Urothelium cell line (cell line): ENCODE measurements at regions not wholly inside any gene's neighbourhood (a gene's known extent, or its start where the extent isn't known, plus 50 kb on each side); places are given as distances from the start of the nearest gene placed in this dataset.
"Not testable (repeated sequence)": the region's sequence is repeated elsewhere in the genome, so short reads cannot be mapped to it uniquely, and the experiment has no call there.

Source experiments
- DNase-seq: peaks from one replicate; pipeline ENCODE4 v3.0.0; 2011; ENCODE audit warnings: low spot score, mixed read lengths
- FAIRE-seq: peaks from 2 replicates; lab custom pipeline; 2011; peaks lifted over from hg19 to GRCh38; lab: Jason Lieb, UNC

- not testable (repeated sequence) for DNase-seq, FAIRE-seq
Measured at GRCh38 chr1:220475608-220476007, 52.3 kb upstream of the MARK1 start.

GRCh38 chr1:220475141-220475540 is 52.8 kb upstream of the MARK1 start:
- FAIRE-seq, DNase-seq: not testable (repeated sequence)

DNA sequence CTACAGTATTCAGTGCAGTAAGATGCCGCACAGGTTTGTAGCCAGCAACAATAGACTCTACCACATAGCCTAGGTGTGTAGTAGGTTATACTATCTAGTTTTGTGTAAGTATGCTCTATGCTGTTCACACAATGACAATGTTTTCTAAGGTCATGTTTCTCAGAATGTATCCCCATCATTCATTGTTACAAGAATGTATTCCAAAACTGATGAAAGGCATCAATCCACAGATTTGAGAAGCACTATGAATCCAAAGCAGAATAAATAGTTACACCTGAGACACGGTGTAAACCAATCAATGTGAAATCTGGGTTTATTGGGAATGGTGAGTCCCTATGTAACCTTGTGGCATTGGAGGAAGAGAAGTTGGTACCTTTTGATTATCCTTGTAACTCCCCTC is 54.5 kb upstream of the MARK1 start:
- FAIRE-seq = no peak
- DNase-seq = no peak

- DNase-seq (no peak), FAIRE-seq (no peak)
Measured at GRCh38 chr1:220462752-220463151, 65.2 kb upstream of the MARK1 start.

DNA sequence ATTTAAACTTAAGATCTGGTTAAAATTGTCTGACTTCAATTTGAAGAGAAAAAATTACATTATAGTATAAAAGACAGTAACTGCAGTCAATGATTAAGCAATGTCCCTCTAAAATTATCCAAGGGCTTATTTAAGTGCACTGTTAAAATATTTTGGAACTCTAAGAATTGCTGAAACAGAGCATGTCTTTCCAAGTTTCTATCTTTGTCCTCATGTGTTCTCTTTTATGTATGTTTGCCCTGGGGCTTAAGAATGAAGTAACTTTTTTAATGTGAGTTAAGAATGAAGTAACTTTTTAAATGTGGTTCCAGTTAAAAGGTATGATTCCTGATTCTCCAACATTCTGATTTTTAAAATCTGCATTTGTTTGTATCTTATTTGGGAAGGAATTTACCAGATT is 69.0 kb upstream of the MARK1 start:
- FAIRE-seq = no peak

DNA sequence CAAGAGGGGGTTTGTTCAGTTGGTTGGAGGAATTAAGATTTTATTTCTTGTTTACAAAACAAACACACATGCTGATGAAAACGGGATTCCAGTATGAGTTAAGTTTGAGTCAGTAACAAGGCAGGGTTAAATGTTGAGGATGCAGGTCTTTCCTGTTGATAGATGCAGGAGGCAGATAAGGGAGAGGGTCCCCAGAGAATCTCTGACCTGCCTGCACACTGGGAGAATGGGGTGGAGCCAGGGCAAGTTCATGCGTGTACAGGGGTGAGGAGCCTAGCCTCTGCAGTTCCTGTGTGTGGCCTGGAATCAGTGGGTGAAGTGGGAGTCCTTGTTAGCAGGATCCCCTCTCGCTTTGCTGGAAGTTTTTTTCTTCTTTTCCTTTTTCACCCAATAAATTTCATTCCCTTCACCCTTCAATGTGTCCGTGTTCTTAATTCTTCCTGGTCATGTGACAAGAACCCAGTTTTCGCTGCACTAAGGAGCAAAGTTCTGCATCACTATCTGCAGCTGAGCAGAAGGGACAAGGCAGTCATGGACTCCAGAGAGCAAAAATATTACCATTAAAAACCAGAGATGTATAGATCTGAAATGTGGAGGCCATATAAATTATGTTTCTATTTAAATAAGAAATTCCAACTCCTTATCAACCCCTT is 69.9 kb upstream of the MARK1 start:
- FAIRE-seq (no peak), DNase-seq (no peak)

More for the DNA sequence above, 69.0 kb upstream of the MARK1 start:
- DNase-seq = no peak

- no peak for FAIRE-seq
- DNase-seq = no peak
Measured at GRCh38 chr1:220455559-220455958, 72.4 kb upstream of the MARK1 start.

GRCh38 chr1:220454155-220454777 is 73.7 kb upstream of the MARK1 start:
- FAIRE-seq (no peak), DNase-seq (no peak)

GRCh38 chr1:220453371-220453770 is 74.6 kb upstream of the MARK1 start:
- FAIRE-seq (no peak), DNase-seq (no peak)

GRCh38 chr1:220451532-220451931 is 76.4 kb upstream of the MARK1 start:
- no peak for DNase-seq
- no peak for FAIRE-seq

DNA sequence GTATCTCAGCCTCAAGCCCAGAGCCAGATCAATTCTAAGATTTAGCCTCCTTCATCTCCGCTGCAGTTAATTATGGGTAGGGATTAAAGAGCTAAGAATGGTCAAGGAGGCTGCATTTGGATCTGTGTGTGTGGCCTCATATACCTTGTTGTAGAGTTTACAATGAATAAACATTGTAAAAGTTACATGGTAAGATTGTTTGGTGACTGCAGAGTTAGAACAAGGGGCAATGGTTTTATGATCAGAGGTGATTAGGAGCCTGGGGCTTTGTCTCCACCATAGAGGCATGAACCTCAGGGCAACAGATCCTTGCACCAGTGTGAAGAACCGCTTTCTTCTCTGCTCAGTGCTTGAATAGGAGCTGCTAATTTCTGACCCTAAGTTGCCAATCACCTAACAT is 77.0 kb upstream of the MARK1 start:
- FAIRE-seq = no peak

GRCh38 chr1:220448217-220448616 is 79.7 kb upstream of the MARK1 start:
- no peak for DNase-seq
- FAIRE-seq = no peak

More for the DNA sequence above, 77.0 kb upstream of the MARK1 start:
- DNase-seq = no peak

DNA sequence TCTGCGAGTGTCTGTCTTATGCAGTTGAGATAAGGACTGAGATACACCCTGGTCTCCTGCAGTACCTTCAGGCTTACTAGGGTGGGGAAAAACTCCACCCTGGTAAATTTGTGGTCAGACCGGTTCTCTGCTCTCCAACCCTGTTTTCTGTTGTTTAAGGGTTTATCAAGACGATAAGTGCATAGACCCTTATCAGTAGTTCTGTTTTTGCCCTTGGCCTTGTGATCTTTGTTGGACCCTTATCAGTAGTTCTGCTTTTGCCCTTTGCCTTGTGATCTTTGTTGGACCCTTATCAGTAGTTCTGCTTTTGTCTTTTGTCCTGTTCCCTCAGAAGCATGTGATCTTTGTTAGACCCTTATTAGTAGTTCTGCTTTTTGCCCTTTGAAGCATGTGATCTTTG is 83.3 kb upstream of the MARK1 start:
- DNase-seq = not testable (repeated sequence)

DNA sequence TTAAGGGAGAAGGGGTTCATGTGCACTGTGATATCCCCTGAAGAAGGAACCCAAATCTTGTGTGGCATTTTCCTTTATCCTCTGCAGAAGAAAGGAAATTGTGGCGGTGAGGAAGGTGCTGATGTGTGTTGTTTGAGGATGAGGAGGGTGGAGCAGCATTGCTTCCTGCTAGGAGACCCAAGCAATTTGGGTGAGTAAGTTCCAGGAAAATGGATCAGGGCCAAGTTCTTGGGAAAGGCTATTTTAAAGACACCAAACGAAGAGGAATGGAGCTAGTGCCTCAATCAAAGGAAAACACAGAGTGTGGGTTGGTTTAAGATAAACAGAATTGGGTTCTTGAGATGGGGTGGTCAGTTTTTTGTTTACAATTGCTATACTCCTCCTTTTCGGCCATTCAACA is 86.7 kb upstream of the MARK1 start:
- DNase-seq (peak; percentile 13), FAIRE-seq (no peak)

More for the DNA sequence above, 83.3 kb upstream of the MARK1 start:
- not testable (repeated sequence) for FAIRE-seq

- FAIRE-seq (no peak), DNase-seq (no peak)
Measured at GRCh38 chr1:220438741-220439140, 89.2 kb upstream of the MARK1 start.

DNA sequence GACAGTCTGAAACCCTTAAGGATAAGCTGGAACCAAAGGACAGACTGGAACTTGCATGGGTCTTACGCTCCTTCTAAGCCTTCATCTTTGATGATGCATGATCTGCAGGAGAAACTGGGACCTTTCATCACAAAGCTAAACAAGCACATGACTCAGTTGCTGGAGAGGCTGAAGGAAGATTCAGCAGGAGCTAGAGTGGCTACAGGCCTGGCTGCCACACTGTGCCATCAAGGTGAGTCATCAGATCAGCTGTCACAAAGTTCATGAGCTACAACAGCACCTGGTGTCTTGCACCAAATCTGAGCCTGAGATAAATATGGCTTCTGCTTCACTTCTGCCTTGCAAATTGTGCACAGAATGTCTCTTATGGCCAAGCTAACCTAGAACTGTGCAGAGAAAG is 95.5 kb upstream of the MARK1 start:
- DNase-seq = peak; percentile 37
- no peak for FAIRE-seq

DNA sequence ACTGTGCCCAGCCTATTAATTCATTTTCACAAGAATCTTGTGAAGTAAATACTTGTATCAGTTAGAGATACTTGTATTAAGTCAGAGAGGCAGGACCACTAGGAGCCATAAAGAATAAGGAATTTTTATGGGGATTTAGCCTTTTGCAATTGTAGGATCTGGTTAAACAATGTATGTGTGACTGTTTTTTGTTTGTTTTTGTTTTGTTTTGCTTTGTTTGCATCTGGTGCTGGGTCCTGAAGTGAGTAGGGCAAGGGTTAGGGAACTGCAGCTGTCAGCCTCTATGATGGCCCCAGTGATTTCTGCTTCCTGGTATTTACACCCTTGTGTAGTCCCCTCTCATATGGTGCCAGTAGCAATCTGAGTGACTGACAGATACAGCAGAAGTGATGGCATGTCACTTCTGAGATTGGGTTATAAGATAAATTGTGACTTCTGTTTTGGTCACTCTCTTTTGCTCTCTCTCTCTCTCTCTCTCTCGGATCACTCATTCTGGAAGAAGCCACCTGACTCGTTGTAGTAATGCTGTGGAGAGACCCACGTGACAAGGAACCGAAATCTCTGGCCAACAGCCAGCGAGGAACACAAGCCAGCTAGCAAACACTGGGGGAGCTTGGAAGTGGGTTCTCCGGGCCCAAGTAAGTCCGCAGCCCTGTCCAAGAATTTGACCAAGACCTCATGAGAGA is 96.2 kb upstream of the MARK1 start:
- FAIRE-seq = no peak
- no peak for DNase-seq

GRCh38 chr1:220430586-220430985 is 97.3 kb upstream of the MARK1 start:
- FAIRE-seq (no peak), DNase-seq (no peak)

GRCh38 chr1:220430059-220430458 is 97.9 kb upstream of the MARK1 start:
- DNase-seq (peak; percentile 40), FAIRE-seq (no peak)

DNA sequence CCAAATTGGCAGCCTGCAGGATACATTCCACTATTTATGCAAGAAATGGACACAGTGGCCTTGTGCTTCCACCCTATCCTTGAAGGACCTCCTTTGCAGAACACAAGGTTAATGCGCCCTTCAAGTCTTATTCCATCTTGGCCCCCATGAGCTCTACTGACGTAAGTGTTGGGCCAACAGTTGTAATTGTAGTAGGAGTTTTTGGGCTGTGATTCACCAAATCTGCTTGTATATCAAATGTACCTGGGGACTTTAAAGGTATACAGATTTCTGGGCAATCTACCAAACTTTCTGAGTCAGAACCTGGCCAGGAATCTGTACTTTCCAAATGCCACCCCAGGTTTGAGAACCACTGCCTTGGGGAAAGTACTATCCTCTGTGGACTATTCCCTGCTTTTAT is 100.9 kb upstream of the MARK1 start:
- DNase-seq (no peak), FAIRE-seq (no peak)

- FAIRE-seq = no peak
- DNase-seq = no peak
Measured at GRCh38 chr1:220425852-220426251, 102.1 kb upstream of the MARK1 start.

- FAIRE-seq = no peak
Measured at GRCh38 chr1:220421508-220421907, 106.4 kb upstream of the MARK1 start.

More at GRCh38 chr1:220421508-220421907, 106.4 kb upstream of the MARK1 start:
- DNase-seq = no peak
